ENCODE measurements at regions not wholly inside any gene's neighbourhood (a gene's known extent, or its start where the extent isn't known, plus 50 kb on each side); places are given as distances from the start of the nearest gene placed in this dataset.

- TF ChIP-seq POLR2A (IDR thresholded peaks at IDR 0.05), result no peak
- TF ChIP-seq, protein P1, sequence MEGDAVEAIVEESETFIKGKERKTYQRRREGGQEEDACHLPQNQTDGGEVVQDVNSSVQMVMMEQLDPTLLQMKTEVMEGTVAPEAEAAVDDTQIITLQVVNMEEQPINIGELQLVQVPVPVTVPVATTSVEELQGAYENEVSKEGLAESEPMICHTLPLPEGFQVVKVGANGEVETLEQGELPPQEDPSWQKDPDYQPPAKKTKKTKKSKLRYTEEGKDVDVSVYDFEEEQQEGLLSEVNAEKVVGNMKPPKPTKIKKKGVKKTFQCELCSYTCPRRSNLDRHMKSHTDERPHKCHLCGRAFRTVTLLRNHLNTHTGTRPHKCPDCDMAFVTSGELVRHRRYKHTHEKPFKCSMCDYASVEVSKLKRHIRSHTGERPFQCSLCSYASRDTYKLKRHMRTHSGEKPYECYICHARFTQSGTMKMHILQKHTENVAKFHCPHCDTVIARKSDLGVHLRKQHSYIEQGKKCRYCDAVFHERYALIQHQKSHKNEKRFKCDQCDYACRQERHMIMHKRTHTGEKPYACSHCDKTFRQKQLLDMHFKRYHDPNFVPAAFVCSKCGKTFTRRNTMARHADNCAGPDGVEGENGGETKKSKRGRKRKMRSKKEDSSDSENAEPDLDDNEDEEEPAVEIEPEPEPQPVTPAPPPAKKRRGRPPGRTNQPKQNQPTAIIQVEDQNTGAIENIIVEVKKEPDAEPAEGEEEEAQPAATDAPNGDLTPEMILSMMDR (IDR thresholded peaks at IDR 0.05 in 4 of 5, conservative IDR thresholded peaks at IDR 0.05 in 1 of 5), result no peak
These were observed 125.8 kb downstream of the RASSF10 start for GRCh38 chr11:13134886-13135285.
